ENCODE measurements at regions not wholly inside any gene's neighbourhood (a gene's known extent, or its start where the extent isn't known, plus 50 kb on each side); places are given as distances from the start of the nearest gene placed in this dataset.

DNA sequence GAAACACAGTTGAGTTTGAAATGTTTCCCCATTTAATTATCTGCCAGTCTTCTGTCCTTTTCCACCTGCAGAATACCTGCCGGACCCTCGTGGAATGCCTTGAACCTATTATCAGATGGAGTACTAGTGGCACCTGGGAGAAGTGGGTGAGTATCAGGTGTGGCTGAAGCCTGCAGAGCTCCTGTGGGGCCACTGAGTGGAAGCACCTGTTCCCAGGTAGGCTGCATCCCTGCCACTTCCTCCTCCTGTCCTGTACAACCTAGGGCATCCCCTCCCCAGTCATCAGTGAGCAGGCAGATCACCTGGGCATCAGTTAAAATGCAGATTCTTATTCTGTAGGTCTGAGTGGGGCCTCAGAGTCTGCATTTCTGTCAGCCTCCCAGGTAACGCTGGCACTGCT, 80.8 kb upstream of the BZW1 start:
- TF ChIP-seq, protein P1, sequence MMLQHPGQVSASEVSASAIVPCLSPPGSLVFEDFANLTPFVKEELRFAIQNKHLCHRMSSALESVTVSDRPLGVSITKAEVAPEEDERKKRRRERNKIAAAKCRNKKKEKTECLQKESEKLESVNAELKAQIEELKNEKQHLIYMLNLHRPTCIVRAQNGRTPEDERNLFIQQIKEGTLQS (IDR thresholded peaks at IDR 0.05), result no peak
- no peak for TF ChIP-seq GABPA (IDR thresholded peaks at IDR 0.05 in 1 of 2, conservative IDR thresholded peaks at IDR 0.05 in 1 of 2)
- TF ChIP-seq, protein P2, sequence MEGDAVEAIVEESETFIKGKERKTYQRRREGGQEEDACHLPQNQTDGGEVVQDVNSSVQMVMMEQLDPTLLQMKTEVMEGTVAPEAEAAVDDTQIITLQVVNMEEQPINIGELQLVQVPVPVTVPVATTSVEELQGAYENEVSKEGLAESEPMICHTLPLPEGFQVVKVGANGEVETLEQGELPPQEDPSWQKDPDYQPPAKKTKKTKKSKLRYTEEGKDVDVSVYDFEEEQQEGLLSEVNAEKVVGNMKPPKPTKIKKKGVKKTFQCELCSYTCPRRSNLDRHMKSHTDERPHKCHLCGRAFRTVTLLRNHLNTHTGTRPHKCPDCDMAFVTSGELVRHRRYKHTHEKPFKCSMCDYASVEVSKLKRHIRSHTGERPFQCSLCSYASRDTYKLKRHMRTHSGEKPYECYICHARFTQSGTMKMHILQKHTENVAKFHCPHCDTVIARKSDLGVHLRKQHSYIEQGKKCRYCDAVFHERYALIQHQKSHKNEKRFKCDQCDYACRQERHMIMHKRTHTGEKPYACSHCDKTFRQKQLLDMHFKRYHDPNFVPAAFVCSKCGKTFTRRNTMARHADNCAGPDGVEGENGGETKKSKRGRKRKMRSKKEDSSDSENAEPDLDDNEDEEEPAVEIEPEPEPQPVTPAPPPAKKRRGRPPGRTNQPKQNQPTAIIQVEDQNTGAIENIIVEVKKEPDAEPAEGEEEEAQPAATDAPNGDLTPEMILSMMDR (IDR thresholded peaks at IDR 0.05; ENCODE audit: low read depth, low read length, missing input control), result no peak
- TF ChIP-seq, protein P3, sequence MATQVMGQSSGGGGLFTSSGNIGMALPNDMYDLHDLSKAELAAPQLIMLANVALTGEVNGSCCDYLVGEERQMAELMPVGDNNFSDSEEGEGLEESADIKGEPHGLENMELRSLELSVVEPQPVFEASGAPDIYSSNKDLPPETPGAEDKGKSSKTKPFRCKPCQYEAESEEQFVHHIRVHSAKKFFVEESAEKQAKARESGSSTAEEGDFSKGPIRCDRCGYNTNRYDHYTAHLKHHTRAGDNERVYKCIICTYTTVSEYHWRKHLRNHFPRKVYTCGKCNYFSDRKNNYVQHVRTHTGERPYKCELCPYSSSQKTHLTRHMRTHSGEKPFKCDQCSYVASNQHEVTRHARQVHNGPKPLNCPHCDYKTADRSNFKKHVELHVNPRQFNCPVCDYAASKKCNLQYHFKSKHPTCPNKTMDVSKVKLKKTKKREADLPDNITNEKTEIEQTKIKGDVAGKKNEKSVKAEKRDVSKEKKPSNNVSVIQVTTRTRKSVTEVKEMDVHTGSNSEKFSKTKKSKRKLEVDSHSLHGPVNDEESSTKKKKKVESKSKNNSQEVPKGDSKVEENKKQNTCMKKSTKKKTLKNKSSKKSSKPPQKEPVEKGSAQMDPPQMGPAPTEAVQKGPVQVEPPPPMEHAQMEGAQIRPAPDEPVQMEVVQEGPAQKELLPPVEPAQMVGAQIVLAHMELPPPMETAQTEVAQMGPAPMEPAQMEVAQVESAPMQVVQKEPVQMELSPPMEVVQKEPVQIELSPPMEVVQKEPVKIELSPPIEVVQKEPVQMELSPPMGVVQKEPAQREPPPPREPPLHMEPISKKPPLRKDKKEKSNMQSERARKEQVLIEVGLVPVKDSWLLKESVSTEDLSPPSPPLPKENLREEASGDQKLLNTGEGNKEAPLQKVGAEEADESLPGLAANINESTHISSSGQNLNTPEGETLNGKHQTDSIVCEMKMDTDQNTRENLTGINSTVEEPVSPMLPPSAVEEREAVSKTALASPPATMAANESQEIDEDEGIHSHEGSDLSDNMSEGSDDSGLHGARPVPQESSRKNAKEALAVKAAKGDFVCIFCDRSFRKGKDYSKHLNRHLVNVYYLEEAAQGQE (IDR thresholded peaks at IDR 0.05), result no peak
- TF ChIP-seq, protein P4, sequence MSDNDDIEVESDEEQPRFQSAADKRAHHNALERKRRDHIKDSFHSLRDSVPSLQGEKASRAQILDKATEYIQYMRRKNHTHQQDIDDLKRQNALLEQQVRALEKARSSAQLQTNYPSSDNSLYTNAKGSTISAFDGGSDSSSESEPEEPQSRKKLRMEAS (IDR thresholded peaks at IDR 0.05), result no peak

All from liver (tissue), 3 donors.